ENCODE measurements at regions not wholly inside any gene's neighbourhood (a gene's known extent, or its start where the extent isn't known, plus 50 kb on each side); places are given as distances from the start of the nearest gene placed in this dataset.

GRCh38 chr1:192506741-192507155 lies 68.8 kb upstream of the RGS1 start:
- TF ChIP-seq CTCF (IDR thresholded peaks at IDR 0.05) (peak in 1 of 6 experiments; percentile 15), POLR2A (IDR thresholded peaks at IDR 0.05) (no peak)
